ENCODE measurements at regions not wholly inside any gene's neighbourhood (a gene's known extent, or its start where the extent isn't known, plus 50 kb on each side); places are given as distances from the start of the nearest gene placed in this dataset.
"Not testable (repeated sequence)": the region's sequence is repeated elsewhere in the genome, so short reads cannot be mapped to it uniquely, and the experiment has no call there.

- no peak for DNase-seq
- Histone ChIP-seq H3K27me3 (no peaks in the 10 kb centered on the region), H3K36me3 (no peaks in the 10 kb centered on the region), H3K4me1 (no peaks in the 10 kb centered on the region), H3K4me3 (ENCODE audit: low read depth, low read length) (no peak overlapping the region), H3K9me3 (no peaks in the 10 kb centered on the region)
- TF ChIP-seq CTCF (IDR thresholded peaks at IDR 0.05; ENCODE audit: low read depth, low read length): no peak
These were observed 55.8 kb downstream of the DOP1B start for GRCh38 chr21:36212513-36212780.

GRCh38 chr21:36214561-36214960 is 57.9 kb downstream of the DOP1B start:
- no peak for TF ChIP-seq CTCF (IDR thresholded peaks at IDR 0.05; ENCODE audit: low read depth, low read length)

GRCh38 chr21:36217743-36218142 is 61.1 kb downstream of the DOP1B start:
- TF ChIP-seq CTCF (IDR thresholded peaks at IDR 0.05; ENCODE audit: low read depth, low read length): no peak
- H3K36me3 ChIP-seq: no peaks in the 10 kb centered on the region
- peaks cover 3% of the 10 kb centered on the region; the same call in 1 of the 2 replicates for H3K27me3 ChIP-seq
- H3K4me1 ChIP-seq: no peaks in the 10 kb centered on the region
- DNase-seq: no peak
- H3K9me3 ChIP-seq: no peaks in the 10 kb centered on the region
- H3K4me3 ChIP-seq (ENCODE audit: low read depth, low read length): no peak overlapping the region

More at GRCh38 chr21:36214561-36214960, 57.9 kb downstream of the DOP1B start:
- Histone ChIP-seq H3K4me1 (no peaks in the 10 kb centered on the region), H3K27me3 (no peaks in the 10 kb centered on the region), H3K9me3 (no peaks in the 10 kb centered on the region), H3K4me3 (ENCODE audit: low read depth, low read length) (no peak overlapping the region), H3K36me3 (no peaks in the 10 kb centered on the region)
- no peak for DNase-seq

- Histone ChIP-seq H3K4me1 (no peaks in the 10 kb centered on the region), H3K4me3 (ENCODE audit: low read depth, low read length) (no peak overlapping the region), H3K27me3 (peaks cover 3% of the 10 kb centered on the region; the same call in 1 of the 2 replicates), H3K9me3 (no peaks in the 10 kb centered on the region), H3K36me3 (no peaks in the 10 kb centered on the region)
- TF ChIP-seq CTCF (IDR thresholded peaks at IDR 0.05; ENCODE audit: low read depth, low read length): no peak
- no peak for DNase-seq
These were observed 62.1 kb downstream of the DOP1B start for GRCh38 chr21:36218691-36219090.

- H3K9me3 ChIP-seq: no peaks in the 10 kb centered on the region
These were observed 66.8 kb downstream of the DOP1B start for GRCh38 chr21:36223451-36223850.

GRCh38 chr21:36229181-36229580 is 72.6 kb downstream of the DOP1B start:
- Histone ChIP-seq H3K4me1 (no peaks in the 10 kb centered on the region), H3K36me3 (no peaks in the 10 kb centered on the region), H3K4me3 (ENCODE audit: low read depth, low read length) (no peak overlapping the region), H3K9me3 (no peaks in the 10 kb centered on the region; the same call in 1 of the 2 replicates), H3K27me3 (no peaks in the 10 kb centered on the region)
- no peak for DNase-seq
- TF ChIP-seq CTCF (IDR thresholded peaks at IDR 0.05; ENCODE audit: low read depth, low read length): no peak

More at GRCh38 chr21:36223451-36223850, 66.8 kb downstream of the DOP1B start:
- TF ChIP-seq CTCF (IDR thresholded peaks at IDR 0.05; ENCODE audit: low read depth, low read length): no peak
- DNase-seq: no peak
- no peaks in the 10 kb centered on the region for H3K36me3 ChIP-seq
- H3K27me3 ChIP-seq: peaks cover 3% of the 10 kb centered on the region; the same call in 1 of the 2 replicates
- H3K4me3 ChIP-seq (ENCODE audit: low read depth, low read length): no peak overlapping the region
- no peaks in the 10 kb centered on the region for H3K4me1 ChIP-seq

- H3K4me1 ChIP-seq; H3K27me3 ChIP-seq; DNase-seq; H3K9me3 ChIP-seq; H3K4me3 ChIP-seq (ENCODE audit: low read depth, low read length); H3K36me3 ChIP-seq: not testable (repeated sequence)
These were observed 74.8 kb downstream of the DOP1B start for GRCh38 chr21:36231444-36231843.
